B cell (primary cell): ENCODE measurements at regions not wholly inside any gene's neighbourhood (a gene's known extent, or its start where the extent isn't known, plus 50 kb on each side); places are given as distances from the start of the nearest gene placed in this dataset.

Source experiments
- ATAC-seq: fragments of 200-7000 bp; cut with Tn5 transposase; one replicate; pipeline ENCODE4 v1.10.0; 2021; ENCODE audit warnings: low read depth, mild to moderate bottlenecking, moderate number of reproducible peaks, moderate library complexity
- CTCF ChIA-PET: fragments of 350-600 bp; sonication (Branson Sonifier 250); formaldehyde crosslinking; loops from one replicate; lab custom pipeline; 2021; ENCODE audit warnings: antibody characterized with exemption, inconsistent platforms; lab: Charles Lee
- POLR2A ChIA-PET: fragments of 350-600 bp; sonication (Branson Sonifier 250); formaldehyde crosslinking; loops from one replicate; lab custom pipeline; 2021; ENCODE audit warnings: antibody characterized with exemption; lab: Charles Lee
- DNase-seq: peaks from one replicate; pipeline ENCODE4 v3.0.0; 2013
- H2AFZ ChIP-seq: 2 replicates; pipeline ENCODE4 v1.6.1; 2012; ENCODE audit warnings: mild to moderate bottlenecking, low read depth, low read length; ENCODE audit not compliant: insufficient read depth, poor library complexity, severe bottlenecking
- H3K27ac ChIP-seq, 2 donors: 1 replicate in 1 of 2; 2 replicates in 1 of 2; pipeline ENCODE4 v1.5.1; 2012 to 2013; ENCODE audit warnings: low read length in 2 of 2, mild to moderate bottlenecking in 2 of 2, moderate library complexity in 1 of 2
- H3K27me3 ChIP-seq, 4 experiments: fragments of 200-600 bp in 1 of 4; sonication (generic) in 1 of 4; replicated peaks in 1 of 4; 1 replicate in 2 of 4; 2 replicates in 2 of 4; pipeline versions ENCODE4 v1.6.1 to v1.7.0; 2013 to 2016; ENCODE audit warnings: low read length in 3 of 4, mild to moderate bottlenecking in 2 of 4, mixed read lengths in 1 of 4, moderate library complexity in 1 of 4; ENCODE audit not compliant: insufficient read depth in 4 of 4, control insufficient read depth in 3 of 4; ENCODE audit errors: control extremely low read depth in 1 of 4
- H3K36me3 ChIP-seq, 2 experiments: replicated peaks in 1 of 2; 1 replicate in 1 of 2; 2 replicates in 1 of 2; pipeline versions ENCODE4 v1.6.1 to v1.7.1; 2013; ENCODE audit warnings: low read length in 1 of 2; ENCODE audit not compliant: insufficient read depth in 2 of 2, control insufficient read depth in 1 of 2; ENCODE audit errors: control extremely low read depth in 1 of 2, extremely low read depth in 1 of 2
- H3K4me1 ChIP-seq, 2 donors: fragments of 200-600 bp in 1 of 2; sonication (generic) in 1 of 2; 1 replicate in 1 of 2; 2 replicates in 1 of 2; pipeline versions ENCODE4 v1.5.1 to v1.6.1; 2013 to 2017; ENCODE audit warnings: low read length in 2 of 2; ENCODE audit not compliant: control insufficient read depth in 2 of 2, insufficient read depth in 2 of 2
- H3K4me2 ChIP-seq: replicated peaks from 2 replicates; pipeline ENCODE3; 2012; ENCODE audit warnings: mild to moderate bottlenecking, low read depth, low read length; ENCODE audit not compliant: poor library complexity, severe bottlenecking
- H3K4me3 ChIP-seq, 5 experiments: fragments of 200-600 bp in 1 of 5; sonication (generic) in 1 of 5; 1 replicate in 3 of 5; 2 replicates in 2 of 5; pipeline versions ENCODE4 v1.5.1 to v1.7.0; 2011 to 2016; ENCODE audit warnings: low read length in 4 of 5, mild to moderate bottlenecking in 4 of 5, low read depth in 2 of 5, control low read depth in 1 of 5, moderate library complexity in 1 of 5; ENCODE audit not compliant: insufficient read depth in 1 of 5; ENCODE audit errors: control extremely low read depth in 1 of 5, extremely low read depth in 1 of 5
- H3K79me2 ChIP-seq: fragments of 200-600 bp; sonication (generic); one replicate; pipeline ENCODE4 v1.6.0; 2016; ENCODE audit warnings: low read length; ENCODE audit not compliant: control insufficient read depth, insufficient read depth
- H3K9ac ChIP-seq: fragments of 200-600 bp; sonication (generic); 2 replicates; pipeline ENCODE4 v1.6.1; 2017; ENCODE audit warnings: mild to moderate bottlenecking, low read length, moderate library complexity
- H3K9me3 ChIP-seq, 3 donors: one replicate each; pipeline versions ENCODE4 v1.6.1 to v1.7.1; 2013; ENCODE audit warnings: low read length in 2 of 3; ENCODE audit not compliant: control insufficient read depth in 2 of 3, insufficient read depth in 1 of 3; ENCODE audit errors: control extremely low read depth in 1 of 3
- H4K20me1 ChIP-seq: 2 replicates; pipeline ENCODE4 v1.6.0; 2012; ENCODE audit warnings: mild to moderate bottlenecking, low read length; ENCODE audit not compliant: insufficient read depth, control insufficient read depth, poor library complexity, severe bottlenecking
- H3K27ac Mint-ChIP-seq: one replicate; pipeline ENCODE4 v1.8.0; 2021; ENCODE audit warnings: mixed read lengths
- H3K27me3 Mint-ChIP-seq: one replicate; pipeline ENCODE4 v1.8.0; 2021; ENCODE audit warnings: mixed read lengths
- H3K4me1 Mint-ChIP-seq: one replicate; pipeline ENCODE4 v1.8.0; 2021; ENCODE audit warnings: mixed read lengths
- H3K4me3 Mint-ChIP-seq: one replicate; pipeline ENCODE4 v1.8.0; 2021; ENCODE audit warnings: mixed read lengths
- H3K9me3 Mint-ChIP-seq: one replicate; pipeline ENCODE4 v1.8.0; 2022; ENCODE audit warnings: mixed read lengths; ENCODE audit not compliant: insufficient read depth
- EZH2 ChIP-seq: IDR thresholded peaks from 2 replicates; pipeline ENCODE4 v1.6.1; 2012; ENCODE audit warnings: borderline replicate concordance, low read depth, mild to moderate bottlenecking, moderate library complexity, low read length; ENCODE audit not compliant: insufficient read depth, poor library complexity, severe bottlenecking
- WGBS: methylation state at CpG from one replicate; pipeline ENCODE4 v1.1.5; 2013; ENCODE audit warnings: missing lambda C conversion rate; ENCODE audit not compliant: insufficient coverage; 5-methylcytosine and 5-hydroxymethylcytosine counted together
- intact Hi-C: fragments of 100-400 bp; cut with micrococcal nuclease; formaldehyde crosslinking; loops from one replicate; pipeline ENCODE4 v1.10.0; 2022
- TF ChIP-seq, protein P1 (sequence below): fragments of 200-600 bp; IDR thresholded peaks from one replicate; pipeline ENCODE4 v1.8.0; 2022; ENCODE audit warnings: antibody characterized with exemption, mild to moderate bottlenecking

DNA sequence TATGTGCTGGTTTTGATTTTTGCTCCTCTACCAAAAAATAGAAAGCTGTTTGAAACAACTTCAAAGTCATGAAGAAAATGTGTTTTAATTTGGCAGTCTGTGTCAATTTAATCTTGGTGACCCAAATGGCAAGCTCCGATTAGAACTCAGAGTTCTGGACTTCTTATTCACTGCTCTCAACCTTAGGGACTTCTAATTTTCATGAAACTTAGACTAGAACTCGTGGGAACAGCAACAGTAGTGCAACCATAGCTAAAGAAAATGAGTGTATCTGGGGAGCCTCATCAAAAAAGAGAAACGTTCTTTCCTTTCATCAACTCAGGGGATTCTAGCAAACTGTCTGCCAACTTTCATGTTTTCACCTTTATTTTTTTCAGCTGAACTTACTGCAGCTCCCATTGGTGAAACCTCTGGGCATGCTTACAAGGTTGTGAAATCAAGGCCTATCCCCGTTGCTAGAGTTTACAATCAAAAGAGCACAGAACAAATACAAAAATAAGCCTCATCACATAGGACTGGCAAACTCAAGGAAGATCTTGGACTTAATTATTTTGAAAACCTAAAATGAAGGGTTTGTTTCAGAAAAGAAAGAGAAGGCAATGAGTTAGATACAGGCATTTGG is 114.0 kb upstream of the HSF2 start:
- no peak overlapping the region for H3K27ac ChIP-seq
- WGBS = 80% methylated on average over 2 of the region's 4 CpGs
- H3K79me2 ChIP-seq = no peaks in the 10 kb centered on the region
- no peak overlapping the region for H2AFZ ChIP-seq
- no peaks in the 10 kb centered on the region for H3K4me1 Mint-ChIP-seq
- no peaks in the 10 kb centered on the region for H3K9me3 Mint-ChIP-seq
- intact Hi-C loops = no loop called here
- no peaks in the 10 kb centered on the region for H3K27me3 Mint-ChIP-seq
- no peak overlapping the region for H3K27ac Mint-ChIP-seq
- H4K20me1 ChIP-seq = no peaks in the 10 kb centered on the region
- ChIA-PET POLR2A (no interaction called here), CTCF (no interaction called here)
- H3K27me3 ChIP-seq = no peaks in the 10 kb centered on the region
- no peaks in the 10 kb centered on the region for H3K36me3 ChIP-seq
- no peak overlapping the region for H3K4me2 ChIP-seq
- TF ChIP-seq, protein P1, sequence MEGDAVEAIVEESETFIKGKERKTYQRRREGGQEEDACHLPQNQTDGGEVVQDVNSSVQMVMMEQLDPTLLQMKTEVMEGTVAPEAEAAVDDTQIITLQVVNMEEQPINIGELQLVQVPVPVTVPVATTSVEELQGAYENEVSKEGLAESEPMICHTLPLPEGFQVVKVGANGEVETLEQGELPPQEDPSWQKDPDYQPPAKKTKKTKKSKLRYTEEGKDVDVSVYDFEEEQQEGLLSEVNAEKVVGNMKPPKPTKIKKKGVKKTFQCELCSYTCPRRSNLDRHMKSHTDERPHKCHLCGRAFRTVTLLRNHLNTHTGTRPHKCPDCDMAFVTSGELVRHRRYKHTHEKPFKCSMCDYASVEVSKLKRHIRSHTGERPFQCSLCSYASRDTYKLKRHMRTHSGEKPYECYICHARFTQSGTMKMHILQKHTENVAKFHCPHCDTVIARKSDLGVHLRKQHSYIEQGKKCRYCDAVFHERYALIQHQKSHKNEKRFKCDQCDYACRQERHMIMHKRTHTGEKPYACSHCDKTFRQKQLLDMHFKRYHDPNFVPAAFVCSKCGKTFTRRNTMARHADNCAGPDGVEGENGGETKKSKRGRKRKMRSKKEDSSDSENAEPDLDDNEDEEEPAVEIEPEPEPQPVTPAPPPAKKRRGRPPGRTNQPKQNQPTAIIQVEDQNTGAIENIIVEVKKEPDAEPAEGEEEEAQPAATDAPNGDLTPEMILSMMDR = no peak
- TF ChIP-seq EZH2 = no peak
- ATAC-seq (no peak), DNase-seq (no peak)
- no peak overlapping the region for H3K4me3 Mint-ChIP-seq
- H3K9ac ChIP-seq = no peak overlapping the region
- H3K9me3 ChIP-seq = no peaks in the 10 kb centered on the region
- H3K4me3 ChIP-seq = no peak overlapping the region
- H3K4me1 ChIP-seq = no peaks in the 10 kb centered on the region

DNA sequence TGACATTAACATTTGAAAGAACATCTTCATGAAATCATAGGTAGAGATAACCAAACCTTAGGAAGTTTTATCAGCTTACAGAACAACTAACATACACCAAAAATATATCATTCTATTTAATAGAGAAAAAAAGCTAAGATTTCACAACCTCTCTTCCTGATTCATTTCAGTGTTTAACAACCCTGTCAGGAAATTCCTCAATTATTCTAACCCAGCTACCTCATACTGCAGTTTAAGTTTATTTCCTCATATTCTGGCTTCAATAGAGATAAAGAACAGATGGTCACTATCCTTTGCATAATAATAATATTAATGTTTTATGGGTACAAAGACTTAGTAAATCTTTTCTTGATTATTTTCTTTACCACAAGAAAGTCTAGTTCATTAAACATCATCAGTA is 112.9 kb upstream of the HSF2 start:
- no peak overlapping the region for H3K27ac ChIP-seq
- H2AFZ ChIP-seq = no peak overlapping the region
- Mint-ChIP-seq H3K9me3 (no peaks in the 10 kb centered on the region), H3K27ac (no peak overlapping the region), H3K27me3 (no peaks in the 10 kb centered on the region), H3K4me3 (no peak overlapping the region), H3K4me1 (no peaks in the 10 kb centered on the region)
- H3K4me3 ChIP-seq = no peak overlapping the region
- no peaks in the 10 kb centered on the region for H4K20me1 ChIP-seq
- no peak overlapping the region for H3K9ac ChIP-seq
- H3K79me2 ChIP-seq = no peaks in the 10 kb centered on the region
- DNase-seq (no peak), ATAC-seq (no peak)
- no peaks in the 10 kb centered on the region for H3K27me3 ChIP-seq
- no peaks in the 10 kb centered on the region for H3K36me3 ChIP-seq
- intact Hi-C loops = no loop called here
- no peak for TF ChIP-seq EZH2
- TF ChIP-seq, protein P1 = no peak
- no peaks in the 10 kb centered on the region for H3K9me3 ChIP-seq
- POLR2A ChIA-PET = no interaction called here
- CTCF ChIA-PET = no interaction called here
- H3K4me2 ChIP-seq = no peak overlapping the region
- H3K4me1 ChIP-seq = no peaks in the 10 kb centered on the region
